Fibroblast of mammary gland (primary cell): ENCODE measurements at regions not wholly inside any gene's neighbourhood (a gene's known extent, or its start where the extent isn't known, plus 50 kb on each side); places are given as distances from the start of the nearest gene placed in this dataset.

Experiments
- DNase-seq: peaks from one replicate; pipeline ENCODE4 v3.0.0-alpha.2; 2010; ENCODE audit warnings: low read depth
- H3K4me3 ChIP-seq: 2 replicates; pipeline ENCODE4 v1.5.1; 2011; ENCODE audit warnings: low read depth, mild to moderate bottlenecking, low read length, moderate library complexity; ENCODE audit not compliant: control insufficient read depth
- TF ChIP-seq, protein P1 (sequence below): conservative IDR thresholded peaks from 2 replicates; pipeline ENCODE4 v1.5.1; 2011; ENCODE audit warnings: low read depth, low read length, inconsistent platforms; ENCODE audit not compliant: control insufficient read depth, insufficient read depth

- TF ChIP-seq, protein P1, sequence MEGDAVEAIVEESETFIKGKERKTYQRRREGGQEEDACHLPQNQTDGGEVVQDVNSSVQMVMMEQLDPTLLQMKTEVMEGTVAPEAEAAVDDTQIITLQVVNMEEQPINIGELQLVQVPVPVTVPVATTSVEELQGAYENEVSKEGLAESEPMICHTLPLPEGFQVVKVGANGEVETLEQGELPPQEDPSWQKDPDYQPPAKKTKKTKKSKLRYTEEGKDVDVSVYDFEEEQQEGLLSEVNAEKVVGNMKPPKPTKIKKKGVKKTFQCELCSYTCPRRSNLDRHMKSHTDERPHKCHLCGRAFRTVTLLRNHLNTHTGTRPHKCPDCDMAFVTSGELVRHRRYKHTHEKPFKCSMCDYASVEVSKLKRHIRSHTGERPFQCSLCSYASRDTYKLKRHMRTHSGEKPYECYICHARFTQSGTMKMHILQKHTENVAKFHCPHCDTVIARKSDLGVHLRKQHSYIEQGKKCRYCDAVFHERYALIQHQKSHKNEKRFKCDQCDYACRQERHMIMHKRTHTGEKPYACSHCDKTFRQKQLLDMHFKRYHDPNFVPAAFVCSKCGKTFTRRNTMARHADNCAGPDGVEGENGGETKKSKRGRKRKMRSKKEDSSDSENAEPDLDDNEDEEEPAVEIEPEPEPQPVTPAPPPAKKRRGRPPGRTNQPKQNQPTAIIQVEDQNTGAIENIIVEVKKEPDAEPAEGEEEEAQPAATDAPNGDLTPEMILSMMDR: no peak
- H3K4me3 ChIP-seq: no peak overlapping the region
- DNase-seq: no peak
Measured at GRCh38 chrX:42106556-42106955, 183.2 kb upstream of the CASK start.

DNA sequence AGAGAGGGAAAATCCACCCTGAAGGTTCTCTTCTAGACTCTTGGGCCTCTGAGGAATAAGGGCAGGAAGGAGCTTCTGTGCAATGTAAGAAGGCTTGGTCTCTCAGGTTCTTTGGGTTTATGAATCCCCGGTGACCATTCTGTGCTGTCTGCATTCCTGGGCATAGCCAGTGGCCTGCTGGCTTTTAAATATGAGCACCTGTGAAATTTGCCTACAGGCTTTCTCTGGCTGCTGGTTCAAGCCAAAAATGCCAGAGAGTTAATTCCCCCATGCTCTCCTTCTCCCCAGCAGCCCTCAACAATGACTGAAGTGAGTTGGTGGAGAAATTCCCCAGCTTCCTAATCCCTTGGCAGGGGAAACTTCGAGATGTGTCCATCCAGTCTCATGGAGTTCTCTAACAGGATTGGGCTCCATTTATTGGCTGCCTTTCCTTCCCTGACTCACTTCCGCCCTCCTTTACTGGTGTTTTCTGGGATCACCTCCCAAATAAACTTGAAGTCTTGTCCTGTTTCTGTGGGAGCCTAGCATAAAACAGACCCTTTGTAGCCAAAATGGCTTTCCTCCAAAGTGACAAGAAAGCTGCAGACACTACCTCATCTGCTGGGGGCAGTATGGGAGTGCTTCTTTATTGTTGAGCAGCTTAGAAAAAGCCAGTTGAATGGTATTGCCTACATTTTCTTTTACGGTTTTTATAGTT lies 179.4 kb upstream of the CASK start:
- no peak overlapping the region for H3K4me3 ChIP-seq
- no peak for DNase-seq
- TF ChIP-seq, protein P1: no peak

DNA sequence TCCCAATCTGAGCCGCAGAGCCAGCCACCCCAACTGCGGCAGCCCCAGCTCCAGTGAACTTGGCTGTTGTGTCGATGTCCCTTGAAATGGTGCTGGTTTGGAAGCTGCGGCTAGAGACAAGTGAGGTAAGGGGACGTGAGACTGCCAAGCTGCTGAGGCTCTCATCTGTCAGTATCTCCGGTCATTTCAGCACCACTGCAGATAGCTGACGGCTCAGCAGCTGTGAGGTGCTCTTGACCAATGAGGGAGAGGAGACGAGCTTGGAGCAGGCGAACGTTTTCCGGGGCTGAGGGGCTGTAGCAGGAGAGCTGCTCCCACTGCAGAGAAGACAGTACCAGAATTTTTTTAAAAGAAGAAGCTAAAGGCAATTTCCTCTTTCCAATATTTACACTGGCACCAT lies 175.5 kb upstream of the CASK start:
- TF ChIP-seq, protein P1: no peak
- DNase-seq: no peak

DNA sequence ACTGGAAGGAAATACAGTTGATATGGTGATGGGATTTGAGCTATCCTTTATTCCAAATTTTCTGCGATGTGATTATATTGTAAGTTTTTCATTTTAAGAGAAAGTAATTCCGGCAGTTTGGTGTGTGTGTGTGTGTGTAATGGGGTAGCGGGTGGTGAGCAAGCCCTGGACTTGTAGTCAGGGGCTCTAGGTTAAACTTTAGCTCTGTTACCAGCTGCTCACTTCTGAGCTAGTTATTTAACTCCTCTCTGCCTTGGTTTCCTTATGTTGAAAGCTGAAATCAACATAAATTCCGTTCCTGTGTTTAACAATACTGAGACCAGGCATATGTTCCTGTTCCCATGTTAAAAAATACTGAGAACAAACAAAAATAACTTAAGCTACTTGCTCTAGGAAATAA lies 174.1 kb upstream of the CASK start:
- DNase-seq: no peak
- TF ChIP-seq, protein P1: no peak
- H3K4me3 ChIP-seq: no peak overlapping the region

More for the DNA sequence above, 175.5 kb upstream of the CASK start:
- no peak overlapping the region for H3K4me3 ChIP-seq

GRCh38 chrX:42096265-42096920 lies 173.0 kb upstream of the CASK start:
- TF ChIP-seq, protein P1: no peak
- H3K4me3 ChIP-seq: no peak overlapping the region
- peak; percentile 73 for DNase-seq

GRCh38 chrX:42094218-42094617 lies 170.9 kb upstream of the CASK start:
- TF ChIP-seq, protein P1: no peak
- DNase-seq: no peak
- H3K4me3 ChIP-seq: no peak overlapping the region
